A204.1 (cell line): ENCODE measurements at regions not wholly inside any gene's neighbourhood (a gene's known extent, or its start where the extent isn't known, plus 50 kb on each side); places are given as distances from the start of the nearest gene placed in this dataset.
"Not testable (repeated sequence)": the region's sequence is repeated elsewhere in the genome, so short reads cannot be mapped to it uniquely, and the experiment has no call there.

Experiments
- FAIRE-seq: peaks from 2 replicates; lab custom pipeline; 2012; peaks lifted over from hg19 to GRCh38; lab: Jason Lieb, UNC

DNA sequence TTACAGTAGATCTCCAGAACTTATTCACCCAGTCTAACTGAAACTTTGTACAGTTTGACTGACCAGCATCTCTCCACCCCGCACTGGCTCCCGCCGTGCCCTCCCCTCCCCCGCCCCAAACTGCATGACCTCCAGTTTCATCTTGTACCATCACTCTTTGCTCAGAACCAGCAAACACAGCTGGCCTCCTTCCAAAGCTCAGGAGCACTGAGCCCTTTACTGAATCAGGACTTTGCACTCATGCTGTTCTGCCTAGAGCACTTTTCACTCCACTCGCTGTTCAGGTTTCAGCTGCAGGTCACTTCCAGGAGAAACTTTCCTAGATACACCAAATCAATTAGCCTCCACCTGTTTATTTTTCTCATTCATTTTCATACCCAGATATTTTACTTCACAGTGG, 455.3 kb upstream of the PDE3A start:
- FAIRE-seq: no peak

- no peak for FAIRE-seq
Measured at GRCh38 chr12:19915392-19916195, 452.7 kb upstream of the PDE3A start.

DNA sequence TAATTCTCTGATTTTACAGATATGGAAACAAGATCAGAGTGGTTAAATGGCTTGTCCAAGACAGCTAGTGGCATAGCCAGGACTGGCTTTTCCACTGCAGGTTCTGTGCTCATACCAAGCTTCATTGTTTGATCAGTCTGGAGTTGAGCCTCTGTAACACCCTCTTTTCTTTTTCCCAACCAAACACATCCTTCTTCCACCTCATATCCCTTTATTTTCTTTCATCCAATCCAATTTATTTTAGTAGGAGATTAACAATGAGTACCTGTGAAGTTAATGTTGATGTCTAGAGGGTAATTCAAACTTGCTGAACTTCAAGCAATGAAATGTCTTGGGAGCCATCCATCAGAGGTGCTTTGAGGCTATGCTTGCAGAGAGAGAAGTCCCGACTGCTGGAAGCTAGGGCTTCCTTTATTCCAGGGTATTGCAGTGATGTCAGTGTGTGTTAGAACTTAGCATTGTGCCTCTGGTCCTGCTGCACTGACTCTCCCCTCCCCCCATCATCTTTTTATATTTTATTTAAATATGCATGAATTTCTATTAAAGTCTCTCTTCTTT, 452.1 kb upstream of the PDE3A start:
- FAIRE-seq: no peak

DNA sequence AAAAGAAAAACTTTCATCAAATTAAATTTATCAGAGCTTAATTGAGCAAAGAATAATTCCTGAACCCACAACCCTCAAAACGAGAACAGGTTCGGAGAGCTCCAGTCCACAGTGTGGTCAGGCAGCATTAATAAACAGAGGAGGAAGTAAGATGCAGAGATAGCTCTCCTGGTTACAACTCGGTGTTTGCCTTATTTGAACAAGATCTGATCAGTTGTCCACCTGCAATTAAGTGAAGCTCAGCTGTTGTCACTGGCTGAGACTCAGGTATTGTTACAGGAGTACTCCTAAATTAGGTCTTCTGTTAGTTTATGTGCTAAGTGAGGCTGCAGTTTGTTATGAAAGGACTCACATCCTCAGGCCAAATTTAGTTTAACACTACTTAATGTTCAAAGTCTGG, 451.4 kb upstream of the PDE3A start:
- FAIRE-seq: no peak

DNA sequence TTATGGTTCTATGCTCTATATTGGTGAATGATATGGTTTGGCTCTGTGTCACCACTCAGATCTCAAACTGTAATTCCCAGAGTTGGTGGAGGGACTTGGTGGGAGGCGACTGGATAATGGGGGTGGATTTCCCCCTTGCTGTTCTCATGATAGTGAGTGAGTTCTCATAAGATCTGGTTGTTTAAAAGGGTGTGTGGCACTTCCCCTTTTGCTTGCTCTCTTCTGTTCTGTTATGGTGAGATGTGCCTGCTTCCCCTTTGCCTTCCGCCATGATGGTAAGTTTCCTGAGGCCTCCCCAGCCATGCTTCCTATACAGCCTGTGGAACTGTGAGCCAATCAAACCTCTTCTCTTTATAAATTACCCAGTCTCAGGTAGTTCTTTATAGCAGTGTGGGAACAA, 446.6 kb upstream of the PDE3A start:
- FAIRE-seq: not testable (repeated sequence)

DNA sequence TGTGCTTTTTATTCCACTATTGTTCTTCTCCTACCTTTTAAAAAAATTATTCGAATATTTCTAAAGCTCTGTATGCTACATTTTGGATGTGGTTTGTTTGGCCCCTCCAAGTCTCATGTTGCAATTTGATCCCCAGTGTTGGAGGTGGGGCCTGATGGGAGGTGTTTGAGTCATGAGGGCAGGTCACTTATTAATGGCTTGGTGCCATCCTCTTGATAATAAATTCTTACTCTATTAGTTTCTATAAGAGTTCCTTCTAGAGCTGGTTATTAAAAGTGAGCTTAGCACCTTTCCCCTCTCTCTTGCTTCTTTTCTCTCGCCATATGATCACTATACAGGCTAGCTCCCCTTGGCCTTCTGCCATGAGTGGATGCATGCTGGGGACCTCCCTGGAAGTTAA, 445.6 kb upstream of the PDE3A start:
- FAIRE-seq: no peak

DNA sequence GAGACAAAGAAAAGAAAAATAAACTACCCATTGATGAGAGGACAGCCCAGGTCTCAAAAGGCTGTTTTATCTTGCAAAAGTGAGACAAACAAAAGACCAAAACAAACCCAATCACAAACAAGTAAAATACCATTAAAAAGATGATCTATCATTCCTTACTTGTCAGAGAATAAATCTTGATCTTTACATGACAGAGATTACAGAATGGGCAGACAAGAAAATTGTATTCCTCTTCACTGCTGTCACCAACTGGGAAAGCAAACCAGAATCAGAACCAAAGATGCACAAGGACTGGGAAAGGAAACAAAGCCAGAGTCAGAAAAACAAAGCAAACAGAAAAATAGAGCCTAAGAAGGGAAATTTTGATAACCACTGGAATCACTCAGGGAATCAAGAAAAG, 444.0 kb upstream of the PDE3A start:
- no peak for FAIRE-seq

DNA sequence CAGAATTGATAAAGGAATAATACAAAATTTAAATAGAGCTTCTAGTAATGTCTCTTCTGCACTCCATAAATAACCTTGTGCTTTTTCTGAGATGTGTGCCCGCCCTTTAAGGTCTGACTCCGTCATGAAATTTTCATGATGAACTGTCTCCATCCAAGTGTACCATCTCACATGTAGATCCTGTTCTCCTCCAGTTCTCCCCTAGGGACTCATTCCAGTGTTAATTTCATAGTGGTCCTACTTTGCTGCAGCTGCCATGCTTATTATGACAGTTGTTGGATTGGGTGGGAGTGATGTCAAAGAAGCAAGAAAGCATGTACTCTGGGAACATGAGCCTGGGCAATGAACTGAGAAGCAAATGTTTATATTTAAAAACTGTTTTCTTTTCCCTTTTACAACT, 442.5 kb upstream of the PDE3A start:
- no peak for FAIRE-seq

DNA sequence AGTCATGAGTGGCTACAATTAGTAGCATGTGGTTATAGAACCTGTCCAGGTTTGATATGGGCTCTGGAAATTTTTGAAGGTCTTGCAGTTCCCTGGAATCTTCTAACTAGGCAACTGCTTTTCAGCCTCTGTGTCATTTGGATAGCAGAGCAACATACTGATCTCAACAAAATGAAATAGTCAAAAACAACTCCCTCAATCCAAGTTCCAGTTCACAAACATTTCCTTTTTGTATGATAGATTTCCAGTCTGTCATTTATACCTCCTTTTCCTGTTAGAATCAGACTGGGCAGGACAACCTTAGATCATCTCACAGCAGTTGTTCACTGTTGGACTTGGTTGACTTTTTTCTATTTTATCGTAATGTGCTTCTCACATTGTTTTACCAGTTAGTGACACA, 442.1 kb upstream of the PDE3A start:
- no peak for FAIRE-seq

GRCh38 chr12:19927661-19928060, 440.7 kb upstream of the PDE3A start:
- FAIRE-seq: no peak

- FAIRE-seq: no peak
Measured at GRCh38 chr12:19932413-19932812, 435.9 kb upstream of the PDE3A start.

DNA sequence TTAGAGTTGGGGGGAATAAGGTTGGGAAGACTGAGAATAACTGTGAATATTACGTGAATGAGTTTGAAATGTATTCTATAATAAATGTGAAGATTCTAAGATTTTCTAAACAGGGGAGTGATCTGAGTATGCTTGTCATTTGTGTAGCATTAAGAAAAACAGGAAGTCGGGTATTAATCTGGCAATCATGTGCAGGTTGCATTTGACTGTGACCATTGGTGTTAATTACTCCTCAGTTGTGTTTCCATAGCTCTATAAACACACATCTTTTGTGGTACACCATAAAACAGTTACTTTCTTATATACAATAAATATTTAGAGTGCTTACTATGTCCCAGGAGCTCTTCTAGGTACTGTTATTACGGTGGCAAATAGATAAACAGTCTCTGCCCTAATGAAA, 434.4 kb upstream of the PDE3A start:
- no peak for FAIRE-seq

GRCh38 chr12:19937161-19937560, 431.2 kb upstream of the PDE3A start:
- no peak for FAIRE-seq

DNA sequence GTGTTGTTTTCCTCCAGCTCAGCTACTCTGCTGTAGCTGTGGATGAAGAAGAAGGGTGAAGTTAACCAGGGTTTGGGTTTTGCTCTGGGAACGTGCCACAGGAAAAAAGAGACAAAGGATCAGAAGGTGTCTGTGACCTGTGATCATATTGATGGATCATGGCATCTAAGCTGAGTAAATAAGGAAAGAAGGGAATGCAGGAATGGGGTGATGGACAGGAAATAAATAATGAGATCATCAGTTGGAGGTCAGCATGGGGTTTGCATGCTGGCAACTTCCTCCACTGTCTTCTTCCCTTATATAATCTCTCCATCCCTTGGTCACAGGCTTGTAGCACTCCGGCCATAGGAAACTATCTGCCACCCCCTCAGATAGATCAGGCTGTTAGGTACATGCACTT, 430.3 kb upstream of the PDE3A start:
- FAIRE-seq: no peak

DNA sequence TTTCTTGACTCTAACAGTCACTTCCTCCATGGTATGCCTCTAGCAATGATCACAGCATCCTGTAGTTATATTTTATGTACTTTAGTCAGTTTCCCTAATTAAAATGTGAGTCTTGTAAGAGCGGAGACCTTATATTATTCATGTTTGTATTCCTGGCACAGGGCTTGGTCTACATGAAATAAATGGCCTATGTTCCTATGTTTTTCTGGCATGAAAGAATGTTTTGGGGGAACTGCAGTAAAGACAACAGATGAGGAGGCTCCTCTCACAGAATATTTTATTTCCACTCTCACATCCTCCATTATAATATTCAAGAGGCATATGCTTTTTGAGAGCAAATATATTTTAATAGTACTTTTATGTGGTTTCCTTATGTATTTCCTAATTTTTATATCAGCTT, 429.8 kb upstream of the PDE3A start:
- no peak for FAIRE-seq

- no peak for FAIRE-seq
Measured at GRCh38 chr12:19940267-19940666, 428.1 kb upstream of the PDE3A start.

GRCh38 chr12:19941096-19941495, 427.2 kb upstream of the PDE3A start:
- no peak for FAIRE-seq

- FAIRE-seq: no peak
Measured at GRCh38 chr12:19945559-19946435, 422.5 kb upstream of the PDE3A start.

- FAIRE-seq: no peak
Measured at GRCh38 chr12:19946550-19946949, 421.8 kb upstream of the PDE3A start.

DNA sequence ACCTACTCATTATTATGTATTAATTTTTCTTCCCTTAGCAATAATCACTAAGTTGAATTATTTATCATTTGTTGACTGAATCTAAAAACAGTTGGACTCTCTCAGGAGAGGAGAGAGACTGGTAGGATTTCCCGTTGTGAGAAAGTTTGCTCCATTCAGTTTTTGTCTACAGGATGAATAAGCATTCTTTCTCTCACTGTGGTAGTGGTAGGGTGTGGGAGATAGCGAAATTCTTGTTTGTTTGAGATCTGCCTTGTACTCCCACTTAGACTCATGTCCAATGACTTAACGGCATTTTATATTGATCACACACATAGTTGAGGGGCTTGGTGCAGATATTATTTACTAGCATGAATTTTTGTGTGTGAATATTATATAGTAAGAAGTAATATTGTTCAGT, 421.0 kb upstream of the PDE3A start:
- no peak for FAIRE-seq

GRCh38 chr12:19951664-19952063, 416.7 kb upstream of the PDE3A start:
- FAIRE-seq: no peak

- no peak for FAIRE-seq
Measured at GRCh38 chr12:19953734-19954133, 414.6 kb upstream of the PDE3A start.

- no peak for FAIRE-seq
Measured at GRCh38 chr12:19954163-19954562, 414.2 kb upstream of the PDE3A start.
